Smooth muscle cell (in vitro differentiated cells): ENCODE measurements at regions not wholly inside any gene's neighbourhood (a gene's known extent, or its start where the extent isn't known, plus 50 kb on each side); places are given as distances from the start of the nearest gene placed in this dataset.

Source experiments
- DNase-seq: peaks from one replicate; lab custom pipeline; 2025; ENCODE audit not compliant: unreplicated experiment; lab: John Stamatoyannopoulos, UW
- H2AFZ ChIP-seq: fragments of 200-600 bp; sonication (generic); 2 replicates; pipeline ENCODE4 v1.6.0; 2016; ENCODE audit warnings: antibody characterized with exemption, low read depth, mild to moderate bottlenecking
- H3F3A ChIP-seq: fragments of 200-600 bp; sonication (generic); 2 replicates; pipeline ENCODE4 v1.6.0; 2017; ENCODE audit warnings: antibody characterized with exemption, low read depth
- H3K27ac ChIP-seq: fragments of 200-600 bp; sonication (generic); 2 replicates; pipeline ENCODE4 v1.5.1; 2016; ENCODE audit warnings: low read depth, mild to moderate bottlenecking
- H3K27me3 ChIP-seq: fragments of 200-600 bp; sonication (generic); 2 replicates; pipeline ENCODE4 v1.6.1; 2016; ENCODE audit warnings: low read depth, mild to moderate bottlenecking
- H3K36me3 ChIP-seq: fragments of 200-600 bp; sonication (generic); 2 replicates; pipeline ENCODE4 v1.5.1; 2016; ENCODE audit warnings: low read depth
- H3K4me1 ChIP-seq: fragments of 200-600 bp; sonication (generic); 2 replicates; pipeline ENCODE4 v1.5.1; 2016; ENCODE audit warnings: low read depth
- H3K4me2 ChIP-seq: fragments of 200-600 bp; sonication (generic); 2 replicates; pipeline ENCODE4 v1.6.0; 2016; ENCODE audit warnings: mild to moderate bottlenecking
- H3K4me3 ChIP-seq: fragments of 200-600 bp; sonication (generic); 2 replicates; pipeline ENCODE4 v1.5.1; 2016; ENCODE audit warnings: mild to moderate bottlenecking
- H3K79me2 ChIP-seq: fragments of 200-600 bp; sonication (generic); 2 replicates; pipeline ENCODE4 v1.6.0; 2016; ENCODE audit warnings: low read depth, mild to moderate bottlenecking
- H3K9ac ChIP-seq: fragments of 200-600 bp; sonication (generic); 2 replicates; pipeline ENCODE4 v1.6.0; 2016; ENCODE audit warnings: low read depth
- H3K9me3 ChIP-seq: fragments of 200-600 bp; sonication (generic); replicated peaks from 2 replicates; pipeline ENCODE4 v1.5.1; 2016; ENCODE audit warnings: low read depth
- H4K20me1 ChIP-seq: fragments of 200-600 bp; sonication (generic); 2 replicates; pipeline ENCODE4 v1.6.0; 2016; ENCODE audit warnings: low read depth
- CTCF ChIP-seq: fragments of 200-600 bp; sonication (generic); IDR thresholded peaks from 2 replicates; pipeline ENCODE4 v1.5.1; 2017; ENCODE audit warnings: borderline replicate concordance, mild to moderate bottlenecking, antibody characterized with exemption; ENCODE audit not compliant: insufficient read depth, poor library complexity, severe bottlenecking
- WGBS: methylation state at CpG from one replicate; pipeline ENCODE4 v1.1.7; 2016; ENCODE audit warnings: low lambda C conversion rate; 5-methylcytosine and 5-hydroxymethylcytosine counted together

- no peaks in the 10 kb centered on the region for H4K20me1 ChIP-seq
- H3K9ac ChIP-seq: no peak overlapping the region
- TF ChIP-seq CTCF: no peak
- peaks cover 2% of the 10 kb centered on the region for H3K4me1 ChIP-seq
- H2AFZ ChIP-seq: no peak overlapping the region
- no peaks in the 10 kb centered on the region for H3F3A ChIP-seq
- H3K4me2 ChIP-seq: no peak overlapping the region
- H3K79me2 ChIP-seq: no peaks in the 10 kb centered on the region
- H3K4me3 ChIP-seq: no peak overlapping the region
- DNase-seq: no peak
- no peak overlapping the region for H3K27ac ChIP-seq
- no peaks in the 10 kb centered on the region for H3K36me3 ChIP-seq
- no peaks in the 10 kb centered on the region for H3K27me3 ChIP-seq
- 92% methylated on average over 6 of the region's 6 CpGs for WGBS
- no peaks in the 10 kb centered on the region for H3K9me3 ChIP-seq
Measured at GRCh38 chr18:76674596-76674995, 147.8 kb upstream of the ZNF236 start.

- no peak for DNase-seq
Measured at GRCh38 chr18:76673281-76674185, 148.8 kb upstream of the ZNF236 start.

GRCh38 chr18:76672627-76673026, 149.7 kb upstream of the ZNF236 start:
- H3K27me3 ChIP-seq: no peaks in the 10 kb centered on the region
- peak overlapping the region; percentile 32 for H3K27ac ChIP-seq
- H3K4me2 ChIP-seq: no peak overlapping the region
- WGBS: 36% methylated on average over 3 of the region's 3 CpGs
- TF ChIP-seq CTCF: no peak
- no peak overlapping the region for H3K4me3 ChIP-seq
- no peaks in the 10 kb centered on the region for H3F3A ChIP-seq
- H4K20me1 ChIP-seq: no peaks in the 10 kb centered on the region
- no peaks in the 10 kb centered on the region for H3K9me3 ChIP-seq
- DNase-seq: no peak
- no peak overlapping the region for H3K9ac ChIP-seq
- H3K4me1 ChIP-seq: no peaks in the 10 kb centered on the region
- no peaks in the 10 kb centered on the region for H3K36me3 ChIP-seq
- H2AFZ ChIP-seq: no peak overlapping the region
- no peaks in the 10 kb centered on the region for H3K79me2 ChIP-seq

More at GRCh38 chr18:76673281-76674185, 148.8 kb upstream of the ZNF236 start:
- no peaks in the 10 kb centered on the region for H3F3A ChIP-seq
- no peaks in the 10 kb centered on the region for H3K27me3 ChIP-seq
- peak overlapping the region; percentile 2 for H3K27ac ChIP-seq
- H4K20me1 ChIP-seq: no peaks in the 10 kb centered on the region
- WGBS: 95% methylated on average over 21 of the region's 21 CpGs
- no peaks in the 10 kb centered on the region for H3K9me3 ChIP-seq
- H3K9ac ChIP-seq: no peak overlapping the region
- H3K36me3 ChIP-seq: no peaks in the 10 kb centered on the region
- H3K4me3 ChIP-seq: no peak overlapping the region
- no peak for TF ChIP-seq CTCF
- H3K79me2 ChIP-seq: no peaks in the 10 kb centered on the region
- no peak overlapping the region for H3K4me2 ChIP-seq
- no peak overlapping the region for H2AFZ ChIP-seq
- H3K4me1 ChIP-seq: no peaks in the 10 kb centered on the region
